HCT116 (cell line): ENCODE measurements at regions not wholly inside any gene's neighbourhood (a gene's known extent, or its start where the extent isn't known, plus 50 kb on each side); places are given as distances from the start of the nearest gene placed in this dataset.

ENCODE experiments used
- ATAC-seq: fragments of 200-7000 bp; cut with Tn5 transposase; 2 replicates; pipeline ENCODE4 v1.9.1; 2020; ENCODE audit warnings: mild to moderate bottlenecking, moderate library complexity
- BruUV-seq: library from RNA; stranded (reverse); fragments of 400-500 nt; replicated peaks from 2 replicates; lab custom pipeline; 2021; lab: Mats Ljungman, UMichigan
- CTCF ChIA-PET: fragments of 300-600 bp; sonication (Branson Sonifier 250); formaldehyde crosslinking; loops from one replicate; lab custom pipeline; 2021; ENCODE audit warnings: antibody characterized with exemption; lab: Charles Lee
- POLR2A ChIA-PET: fragments of 300-600, 350-600 bp; sonication (Branson Sonifier 250); formaldehyde crosslinking; loops from one replicate; lab custom pipeline; 2021; ENCODE audit warnings: antibody characterized with exemption; lab: Charles Lee
- RAD21 ChIA-PET, 2 experiments: fragments of 300-600 bp; sonication (Branson Sonifier 250); formaldehyde crosslinking; loops; one replicate each; lab custom pipeline; 2023; ENCODE audit warnings: low total read pairs in 2 of 2; ENCODE audit not compliant: uncharacterized antibody in 2 of 2, unreplicated experiment in 2 of 2, low non-redundant PET in 1 of 2; lab: Charles Lee
- DNase-seq: peaks from one replicate; pipeline ENCODE4 v3.0.0-alpha.2; 2010; ENCODE audit warnings: low read depth, low spot score
- H2AFZ ChIP-seq: fragments of 200-600 bp; shearing (Covaris generic), sonication (generic); 2 replicates; pipeline ENCODE4 v1.6.1; 2017; ENCODE audit warnings: low read depth, mixed run types, mixed read lengths, antibody characterized with exemption, low read length; ENCODE audit not compliant: poor library complexity, severe bottlenecking
- H3K27ac ChIP-seq: 2 replicates; pipeline ENCODE4 v1.5.1; 2012; ENCODE audit warnings: low read depth, low read length
- H3K27me3 ChIP-seq: fragments of 200-600 bp; sonication (generic); 2 replicates; pipeline ENCODE4 v1.6.1; 2016; ENCODE audit warnings: mixed run types, low read length, mixed read lengths; ENCODE audit not compliant: insufficient read depth
- H3K36me3 ChIP-seq, 2 experiments: fragments of 200-500 bp in 1 of 2; fragments of 200-600 bp in 1 of 2; sonication (Bioruptor generic) in 1 of 2; sonication (generic) in 1 of 2; 2 replicates each; pipeline versions ENCODE4 v1.5.1 to v1.6.1; 2014 to 2016; ENCODE audit warnings: low read length in 2 of 2, inconsistent platforms in 1 of 2, mixed read lengths in 1 of 2, mixed run types in 1 of 2; ENCODE audit not compliant: insufficient read depth in 2 of 2, control insufficient read depth in 1 of 2
- H3K4me1 ChIP-seq, 2 experiments: fragments of 200-600 bp in 1 of 2; sonication (generic) in 1 of 2; 2 replicates each; pipeline versions ENCODE4 v1.5.1 to v1.6.1; 2012 to 2017; ENCODE audit warnings: low read length in 2 of 2, inconsistent platforms in 1 of 2, mild to moderate bottlenecking in 1 of 2, mixed read lengths in 1 of 2, mixed run types in 1 of 2, moderate library complexity in 1 of 2; ENCODE audit not compliant: insufficient read depth in 2 of 2, control insufficient read depth in 1 of 2
- H3K4me2 ChIP-seq: fragments of 200-600 bp; sonication (generic); 2 replicates; pipeline ENCODE4 v1.6.1; 2017; ENCODE audit warnings: mixed run types, low read length, mixed read lengths
- H3K4me3 ChIP-seq, 2 experiments: fragments of 200-600 bp in 1 of 2; sonication (generic) in 1 of 2; replicated peaks in 1 of 2; 2 replicates each; pipeline ENCODE4 v1.5.1; 2011 to 2016; ENCODE audit warnings: low read length in 2 of 2, control low read depth in 1 of 2, low read depth in 1 of 2, mild to moderate bottlenecking in 1 of 2, mixed read lengths in 1 of 2, mixed run types in 1 of 2
- H3K79me2 ChIP-seq: fragments of 200-600 bp; sonication (generic); 2 replicates; pipeline ENCODE4 v1.6.1; 2017; ENCODE audit warnings: mild to moderate bottlenecking, mixed run types, low read length, moderate library complexity, mixed read lengths; ENCODE audit not compliant: insufficient read depth
- H3K9ac ChIP-seq: fragments of 200-600 bp; sonication (generic); 2 replicates; pipeline ENCODE4 v1.6.1; 2016; ENCODE audit warnings: low read length, mixed read lengths
- H3K9me2 ChIP-seq: fragments of 200-600 bp; sonication (generic), shearing (Covaris generic); 2 replicates; pipeline ENCODE4 v1.6.1; 2017; ENCODE audit warnings: mixed run types, mild to moderate bottlenecking, moderate library complexity; ENCODE audit not compliant: insufficient read depth
- H3K9me3 ChIP-seq, 2 experiments: fragments of 200-500 bp in 1 of 2; fragments of 200-600 bp in 1 of 2; sonication (Bioruptor generic) in 1 of 2; sonication (generic) in 1 of 2; 2 replicates each; pipeline ENCODE4 v1.6.1; 2014 to 2017; ENCODE audit warnings: low read length in 2 of 2, mixed read lengths in 2 of 2, inconsistent platforms in 1 of 2, low read depth in 1 of 2, mild to moderate bottlenecking in 1 of 2, mixed run types in 1 of 2, moderate library complexity in 1 of 2; ENCODE audit not compliant: control insufficient read depth in 1 of 2, insufficient read depth in 1 of 2
- H4K20me1 ChIP-seq: fragments of 200-600 bp; sonication (generic), shearing (Covaris generic); 2 replicates; pipeline ENCODE4 v1.6.1; 2017; ENCODE audit warnings: mixed run types, mild to moderate bottlenecking, moderate library complexity; ENCODE audit not compliant: insufficient read depth
- CBX3 ChIP-seq: IDR thresholded peaks from 2 replicates; pipeline ENCODE4 v1.6.1; 2012; ENCODE audit warnings: low read depth
- CTCF ChIP-seq, 3 experiments: fragments of 200-600 bp in 1 of 3; sonication (generic) in 1 of 3; IDR thresholded peaks in 2 of 3; conservative IDR thresholded peaks in 1 of 3; 2 replicates each; pipeline ENCODE4 v1.5.1; 2012 to 2017; ENCODE audit warnings: low read depth in 2 of 3, low read length in 2 of 3, antibody characterized with exemption in 1 of 3, borderline replicate concordance in 1 of 3, control low read depth in 1 of 3, mild to moderate bottlenecking in 1 of 3, mixed read lengths in 1 of 3, mixed run types in 1 of 3, moderate library complexity in 1 of 3; ENCODE audit not compliant: insufficient read depth in 1 of 3
- MAX ChIP-seq: IDR thresholded peaks from 2 replicates; pipeline ENCODE4 v1.6.1; 2012
- SIN3A ChIP-seq: IDR thresholded peaks from 2 replicates; pipeline ENCODE4 v1.6.1; 2012; ENCODE audit warnings: low read depth
- SP1 ChIP-seq: IDR thresholded peaks from 2 replicates; pipeline ENCODE4 v1.6.1; 2012; ENCODE audit warnings: low read depth
- YY1 ChIP-seq: IDR thresholded peaks from 2 replicates; pipeline ENCODE4 v1.6.1; 2011; ENCODE audit warnings: low read length, low read depth, moderate library complexity, mild to moderate bottlenecking; ENCODE audit not compliant: insufficient replicate concordance; ENCODE audit errors: extremely low read depth
- intact Hi-C: fragments of 100-400 bp; cut with micrococcal nuclease; formaldehyde crosslinking; loops from 2 replicates; pipeline ENCODE4 v1.10.0; 2022

GRCh38 chr5:77876862-77877502, 100.8 kb upstream of the TBCA start:
- H3K4me1 ChIP-seq, result peaks cover 4 to 21% of the 10 kb centered on the region in 2 experiments; a peak in 3 of 4 replicates

More at GRCh38 chr5:77876862-77877502, 100.8 kb upstream of the TBCA start:
- Histone ChIP-seq H3K9me3 (no peaks in the 10 kb centered on the region), H2AFZ (no peak overlapping the region), H3K9ac (no peak overlapping the region), H3K79me2 (no peaks in the 10 kb centered on the region), H3K4me2 (no peak overlapping the region), H3K36me3 (no peaks in the 10 kb centered on the region), H3K9me2 (no peaks in the 10 kb centered on the region; the same call in 1 of the 2 replicates), H4K20me1 (no peaks in the 10 kb centered on the region), H3K4me3 (no peak overlapping the region), H3K27ac (no peak overlapping the region), H3K27me3 (no peaks in the 10 kb centered on the region)
- ChIA-PET CTCF (no interaction called here), POLR2A (no interaction called here), RAD21 (interaction anchor here in 1 of 2 experiments (0.6 kb wide), 1 partner anchor 61 kb away, joined by 3 read pairs; no protein-coding TSS in a partner anchor)
- ATAC-seq (no peak), DNase-seq (no peak)
- TF ChIP-seq SIN3A (no peak), CBX3 (no peak), SP1 (no peak), YY1 (no peak), MAX (no peak), CTCF (IDR thresholded peaks at IDR 0.05 in 2 of 3, conservative IDR thresholded peaks at IDR 0.05 in 1 of 3; ENCODE audit: borderline replicate concordance in 1 of 3, insufficient read depth in 1 of 3, low read depth in 2 of 3, low read length in 2 of 3) (no peak)
- BruUV-seq, result no TSS peak
- intact Hi-C loops, result no loop called here
